ENCODE measurements at regions not wholly inside any gene's neighbourhood (a gene's known extent, or its start where the extent isn't known, plus 50 kb on each side); places are given as distances from the start of the nearest gene placed in this dataset.
"Not testable (repeated sequence)": the region's sequence is repeated elsewhere in the genome, so short reads cannot be mapped to it uniquely, and the experiment has no call there.

GRCh38 chr9:40884072-40884901 lies 244.2 kb downstream of the FOXD4L6 start:
- Histone ChIP-seq H3K27me3 (ENCODE audit: control insufficient read depth, low read length) (no peaks in the 10 kb centered on the region), H3K9me2 (replicated peaks; ENCODE audit: control insufficient read depth, low read length) (no peaks in the 10 kb centered on the region), H3K4me2 (ENCODE audit: low read length) (no peak overlapping the region), H4K20me1 (ENCODE audit: control insufficient read depth, insufficient read depth, low read depth, low read length) (no peaks in the 10 kb centered on the region), H3K4me3 (ENCODE audit: low read length) (no peak overlapping the region), H3K4me1 (ENCODE audit: control insufficient read depth, low read length) (no peaks in the 10 kb centered on the region), H3K9me3 (ENCODE audit: control insufficient read depth, insufficient read depth, low read length) (peaks cover 17% of the 10 kb centered on the region; the same call in 1 of the 2 replicates), H3F3A (ENCODE audit: control insufficient read depth, insufficient read depth) (no peaks in the 10 kb centered on the region), H3K79me2 (ENCODE audit: control insufficient read depth, low read length) (no peaks in the 10 kb centered on the region), H3K27ac (ENCODE audit: low read depth, low read length) (no peak overlapping the region), H3K36me3 (ENCODE audit: control insufficient read depth, low read length) (no peaks in the 10 kb centered on the region)
- TF ChIP-seq, protein P1, sequence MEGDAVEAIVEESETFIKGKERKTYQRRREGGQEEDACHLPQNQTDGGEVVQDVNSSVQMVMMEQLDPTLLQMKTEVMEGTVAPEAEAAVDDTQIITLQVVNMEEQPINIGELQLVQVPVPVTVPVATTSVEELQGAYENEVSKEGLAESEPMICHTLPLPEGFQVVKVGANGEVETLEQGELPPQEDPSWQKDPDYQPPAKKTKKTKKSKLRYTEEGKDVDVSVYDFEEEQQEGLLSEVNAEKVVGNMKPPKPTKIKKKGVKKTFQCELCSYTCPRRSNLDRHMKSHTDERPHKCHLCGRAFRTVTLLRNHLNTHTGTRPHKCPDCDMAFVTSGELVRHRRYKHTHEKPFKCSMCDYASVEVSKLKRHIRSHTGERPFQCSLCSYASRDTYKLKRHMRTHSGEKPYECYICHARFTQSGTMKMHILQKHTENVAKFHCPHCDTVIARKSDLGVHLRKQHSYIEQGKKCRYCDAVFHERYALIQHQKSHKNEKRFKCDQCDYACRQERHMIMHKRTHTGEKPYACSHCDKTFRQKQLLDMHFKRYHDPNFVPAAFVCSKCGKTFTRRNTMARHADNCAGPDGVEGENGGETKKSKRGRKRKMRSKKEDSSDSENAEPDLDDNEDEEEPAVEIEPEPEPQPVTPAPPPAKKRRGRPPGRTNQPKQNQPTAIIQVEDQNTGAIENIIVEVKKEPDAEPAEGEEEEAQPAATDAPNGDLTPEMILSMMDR (IDR thresholded peaks at IDR 0.05; ENCODE audit: low read depth, low read length, poor library complexity, severe bottlenecking), result no peak
- no peak for TF ChIP-seq EZH2phosphoT487 (IDR thresholded peaks at IDR 0.05; ENCODE audit: borderline replicate concordance, low read length)

DNA sequence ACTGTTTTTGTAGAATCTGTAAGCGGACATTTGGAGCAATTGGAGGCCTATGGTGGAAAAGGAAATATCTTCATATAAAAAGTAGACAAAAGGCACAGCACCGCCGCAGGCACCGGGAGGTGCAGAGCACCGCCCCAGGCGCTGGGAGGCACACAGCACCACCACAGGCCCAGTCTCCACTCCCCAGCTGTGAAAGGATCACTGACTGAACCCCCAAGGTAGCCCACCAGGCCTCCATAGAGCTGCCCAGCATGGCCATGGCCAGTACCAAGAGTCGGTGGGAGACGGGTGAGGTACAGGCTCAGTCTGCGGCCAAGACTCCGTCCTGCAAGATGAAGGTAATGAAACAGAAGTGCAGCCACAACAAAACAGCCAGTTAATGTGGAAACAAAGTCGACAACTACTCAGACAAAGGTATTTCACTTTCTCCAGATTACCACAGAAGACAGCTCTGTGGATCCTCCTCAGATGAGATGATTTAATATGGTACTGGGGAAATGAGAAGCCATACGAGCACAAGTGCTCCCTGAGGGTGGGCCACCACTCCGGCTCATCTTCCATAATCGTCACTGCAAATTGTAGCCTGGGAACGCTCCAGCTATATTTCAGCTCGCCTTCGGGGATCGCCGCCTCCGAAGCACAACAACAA lies 244.9 kb downstream of the FOXD4L6 start:
- H3K4me3 ChIP-seq (ENCODE audit: low read length); H3K79me2 ChIP-seq (ENCODE audit: control insufficient read depth, low read length); H3F3A ChIP-seq (ENCODE audit: control insufficient read depth, insufficient read depth); H4K20me1 ChIP-seq (ENCODE audit: control insufficient read depth, insufficient read depth, low read depth, low read length); H3K27ac ChIP-seq (ENCODE audit: low read depth, low read length); H3K9me2 ChIP-seq (replicated peaks; ENCODE audit: control insufficient read depth, low read length); H3K36me3 ChIP-seq (ENCODE audit: control insufficient read depth, low read length); H3K27me3 ChIP-seq (ENCODE audit: control insufficient read depth, low read length); H3K4me2 ChIP-seq (ENCODE audit: low read length); H3K4me1 ChIP-seq (ENCODE audit: control insufficient read depth, low read length): not testable (repeated sequence)
- H3K9me3 ChIP-seq (ENCODE audit: control insufficient read depth, insufficient read depth, low read length), result peaks cover 17% of the 10 kb centered on the region; the same call in 1 of the 2 replicates

DNA sequence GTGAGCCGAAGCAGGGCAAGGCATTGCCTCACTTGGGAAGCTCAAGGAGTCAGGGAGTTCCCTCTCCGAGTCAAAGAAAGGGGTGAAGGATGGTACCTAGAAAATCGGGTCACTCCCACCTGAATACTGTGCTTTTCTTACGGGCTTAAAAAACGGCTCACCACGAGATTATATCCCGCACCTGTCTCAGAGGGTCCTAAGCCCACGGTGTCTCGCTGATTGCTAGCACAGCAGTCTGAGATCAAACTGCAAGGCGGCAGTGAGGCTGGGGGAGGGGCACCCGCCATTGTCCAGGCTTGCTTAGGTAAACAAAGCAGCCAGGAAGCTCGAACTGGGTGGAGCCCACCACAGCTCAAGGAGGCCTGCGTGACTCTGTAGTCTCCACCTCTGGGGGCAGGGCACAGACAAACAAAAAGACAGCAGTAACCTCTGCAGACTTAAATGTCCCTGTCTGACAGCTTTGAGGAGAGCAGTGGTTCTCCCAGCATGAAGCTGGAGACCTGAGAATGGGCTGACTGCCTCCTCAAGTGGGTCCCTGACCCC lies 254.7 kb downstream of the FOXD4L6 start:
- not testable (repeated sequence) for H3K9me2 ChIP-seq (replicated peaks; ENCODE audit: control insufficient read depth, low read length); H3K36me3 ChIP-seq (ENCODE audit: control insufficient read depth, low read length); H3K4me1 ChIP-seq (ENCODE audit: control insufficient read depth, low read length); H3K79me2 ChIP-seq (ENCODE audit: control insufficient read depth, low read length); H4K20me1 ChIP-seq (ENCODE audit: control insufficient read depth, insufficient read depth, low read depth, low read length); H3K27ac ChIP-seq (ENCODE audit: low read depth, low read length); H3K27me3 ChIP-seq (ENCODE audit: control insufficient read depth, low read length); H3K4me3 ChIP-seq (ENCODE audit: low read length); H3F3A ChIP-seq (ENCODE audit: control insufficient read depth, insufficient read depth); H3K4me2 ChIP-seq (ENCODE audit: low read length)
- peaks cover 13% of the 10 kb centered on the region for H3K9me3 ChIP-seq (ENCODE audit: control insufficient read depth, insufficient read depth, low read length)

- H3F3A ChIP-seq (ENCODE audit: control insufficient read depth, insufficient read depth); H3K27ac ChIP-seq (ENCODE audit: low read depth, low read length); H3K4me1 ChIP-seq (ENCODE audit: control insufficient read depth, low read length); H3K36me3 ChIP-seq (ENCODE audit: control insufficient read depth, low read length); H3K9me2 ChIP-seq (replicated peaks; ENCODE audit: control insufficient read depth, low read length); H3K79me2 ChIP-seq (ENCODE audit: control insufficient read depth, low read length); H3K4me2 ChIP-seq (ENCODE audit: low read length); H3K27me3 ChIP-seq (ENCODE audit: control insufficient read depth, low read length); H4K20me1 ChIP-seq (ENCODE audit: control insufficient read depth, insufficient read depth, low read depth, low read length); H3K4me3 ChIP-seq (ENCODE audit: low read length): not testable (repeated sequence)
- H3K9me3 ChIP-seq (ENCODE audit: control insufficient read depth, insufficient read depth, low read length), result peaks cover 18% of the 10 kb centered on the region
Observed at GRCh38 chr9:40868437-40868836, 260.0 kb downstream of the FOXD4L6 start.
